Stimulated activated effector memory CD8-positive, alpha-beta T cell treated with anti-CD3 and anti-CD28 coated beads, Interleukin-12 subunit alpha, Interleukin-12 subunit beta, amount 100 ng/mL, for 72 hours (primary cell): ENCODE measurements at regions not wholly inside any gene's neighbourhood (a gene's known extent, or its start where the extent isn't known, plus 50 kb on each side); places are given as distances from the start of the nearest gene placed in this dataset.

Source experiments
- ATAC-seq: fragments of 150-1000 bp; cut with Tn5 transposase; 2 replicates; pipeline ENCODE4 v1.10.0; 2021
- DNase-seq, 2 donors: peaks; one replicate each; pipeline ENCODE4 v3.0.0; 2021 to 2022; ENCODE audit warnings: low spot score in 2 of 2
- H3K27ac Mint-ChIP-seq: one replicate; pipeline ENCODE4 v1.8.0; 2022; ENCODE audit warnings: mild to moderate bottlenecking, mixed read lengths
- H3K36me3 Mint-ChIP-seq: one replicate; pipeline ENCODE4 v1.8.0; 2022; ENCODE audit warnings: mild to moderate bottlenecking, mixed read lengths
- H3K4me1 Mint-ChIP-seq: one replicate; pipeline ENCODE4 v1.8.0; 2022; ENCODE audit warnings: mixed read lengths
- H3K4me3 Mint-ChIP-seq: one replicate; pipeline ENCODE4 v1.8.0; 2022; ENCODE audit warnings: mild to moderate bottlenecking, mixed read lengths
- H3K9me3 Mint-ChIP-seq: one replicate; pipeline ENCODE4 v1.8.0; 2022; ENCODE audit warnings: mixed read lengths

DNA sequence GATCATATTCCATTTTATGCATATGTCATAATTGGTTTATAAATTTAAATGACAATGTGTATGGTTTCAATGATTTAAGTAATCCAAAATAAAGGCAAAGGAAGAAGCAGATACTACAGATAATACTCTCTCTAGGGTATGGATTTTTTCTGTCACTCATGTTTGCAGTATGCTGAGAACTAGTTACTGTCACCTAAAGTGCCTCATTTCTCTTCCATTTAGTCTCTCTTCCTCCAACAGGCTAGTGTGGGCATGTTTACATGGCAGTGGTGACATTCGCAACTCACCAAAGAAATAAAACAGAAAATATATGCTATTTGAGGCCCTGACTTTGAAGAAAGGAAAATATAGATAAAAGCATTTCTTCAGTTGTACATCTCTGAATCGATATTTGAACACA lies 1460.4 kb upstream of the ZEB2 start:
- no peak overlapping the region for H3K4me3 Mint-ChIP-seq
- no peak for ATAC-seq
- peaks cover 3% of the 10 kb centered on the region for H3K9me3 Mint-ChIP-seq
- H3K4me1 Mint-ChIP-seq = no peaks in the 10 kb centered on the region
- no peak for DNase-seq
- no peaks in the 10 kb centered on the region for H3K36me3 Mint-ChIP-seq
- no peak overlapping the region for H3K27ac Mint-ChIP-seq

DNA sequence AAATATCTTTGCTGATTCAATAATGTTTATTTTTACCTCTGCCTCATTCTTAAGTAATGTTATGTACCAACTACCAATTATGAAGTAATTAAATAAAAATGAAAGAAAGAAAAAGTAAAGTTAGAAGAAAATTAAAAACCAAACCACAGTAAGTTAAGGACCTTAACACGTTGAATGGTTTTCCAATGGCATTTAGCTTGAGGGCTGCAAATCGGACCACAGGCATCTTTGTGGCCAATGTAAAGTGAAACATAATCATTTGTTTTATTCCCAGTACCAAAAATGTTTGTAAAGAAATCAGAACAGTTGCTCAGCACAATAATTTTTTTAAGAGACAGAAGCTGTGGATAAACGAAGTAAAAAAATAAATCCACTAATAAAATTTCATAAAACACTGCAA lies 1455.5 kb upstream of the ZEB2 start:
- ATAC-seq = no peak
- no peaks in the 10 kb centered on the region for H3K4me1 Mint-ChIP-seq

DNA sequence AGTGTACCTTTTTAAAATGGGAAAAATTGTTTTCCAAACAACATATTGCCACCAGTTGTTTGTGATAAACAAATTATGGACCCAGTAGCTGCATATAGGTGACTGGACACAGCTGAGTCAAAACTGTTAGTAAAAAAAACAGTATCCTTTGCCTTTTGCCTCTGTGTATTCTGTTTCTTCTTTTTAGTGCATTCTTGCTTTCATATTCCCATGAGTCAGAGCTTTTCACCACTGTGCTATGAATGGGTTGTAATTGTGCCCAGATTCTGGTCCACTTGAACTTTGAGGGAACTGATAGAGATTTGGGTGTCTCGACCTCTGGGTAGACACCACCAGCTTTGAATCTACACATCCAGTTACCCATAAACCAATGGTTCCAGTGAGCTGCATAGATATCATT lies 1441.9 kb upstream of the ZEB2 start:
- DNase-seq = no peak
- no peak for ATAC-seq
- Mint-ChIP-seq H3K27ac (no peak overlapping the region), H3K9me3 (peaks cover 20% of the 10 kb centered on the region), H3K4me1 (no peaks in the 10 kb centered on the region), H3K36me3 (no peaks in the 10 kb centered on the region), H3K4me3 (no peak overlapping the region)

More for the DNA sequence above, 1455.5 kb upstream of the ZEB2 start:
- peaks cover 3% of the 10 kb centered on the region for H3K9me3 Mint-ChIP-seq
- H3K4me3 Mint-ChIP-seq = no peak overlapping the region
- H3K36me3 Mint-ChIP-seq = no peaks in the 10 kb centered on the region
- H3K27ac Mint-ChIP-seq = no peak overlapping the region
- DNase-seq = no peak

DNA sequence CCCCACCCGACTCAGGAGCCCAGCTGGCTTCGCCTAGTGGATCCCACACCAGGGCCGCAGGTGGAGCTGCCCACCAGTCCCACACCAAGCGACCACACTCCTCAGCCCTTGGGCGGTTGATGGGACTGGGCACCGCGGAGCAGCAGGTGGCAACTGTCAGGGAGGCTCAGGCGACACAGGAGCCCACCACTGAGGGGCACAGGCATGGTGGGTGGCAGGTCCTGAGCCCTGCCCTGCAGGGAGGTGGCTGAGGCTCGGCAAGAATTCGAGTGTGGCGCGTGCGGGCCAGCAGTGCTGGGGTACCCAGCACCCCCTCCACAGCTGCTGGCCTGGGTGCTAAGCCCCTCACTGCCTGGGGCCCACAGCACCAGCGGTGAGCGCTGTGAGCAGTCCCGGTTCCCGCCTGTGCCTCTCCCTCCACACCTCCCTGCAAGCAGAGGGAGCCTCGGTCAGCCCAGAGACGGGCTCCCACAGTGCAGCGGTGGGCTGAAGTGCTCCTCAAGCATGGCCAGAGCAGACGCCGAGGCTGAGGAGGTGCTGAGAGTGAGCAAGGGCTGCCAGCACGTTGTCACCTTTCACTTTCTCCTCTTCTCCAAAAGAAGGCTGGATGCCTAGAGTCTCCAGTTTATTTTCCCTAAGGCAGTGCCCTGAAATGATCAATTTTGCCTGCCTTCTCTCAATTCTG lies 1440.7 kb upstream of the ZEB2 start:
- DNase-seq (no peak), ATAC-seq (peak; percentile 21)
- H3K4me1 Mint-ChIP-seq = no peaks in the 10 kb centered on the region
- H3K27ac Mint-ChIP-seq = no peak overlapping the region
- no peak overlapping the region for H3K4me3 Mint-ChIP-seq
- peaks cover 24% of the 10 kb centered on the region for H3K9me3 Mint-ChIP-seq
- no peaks in the 10 kb centered on the region for H3K36me3 Mint-ChIP-seq

DNA sequence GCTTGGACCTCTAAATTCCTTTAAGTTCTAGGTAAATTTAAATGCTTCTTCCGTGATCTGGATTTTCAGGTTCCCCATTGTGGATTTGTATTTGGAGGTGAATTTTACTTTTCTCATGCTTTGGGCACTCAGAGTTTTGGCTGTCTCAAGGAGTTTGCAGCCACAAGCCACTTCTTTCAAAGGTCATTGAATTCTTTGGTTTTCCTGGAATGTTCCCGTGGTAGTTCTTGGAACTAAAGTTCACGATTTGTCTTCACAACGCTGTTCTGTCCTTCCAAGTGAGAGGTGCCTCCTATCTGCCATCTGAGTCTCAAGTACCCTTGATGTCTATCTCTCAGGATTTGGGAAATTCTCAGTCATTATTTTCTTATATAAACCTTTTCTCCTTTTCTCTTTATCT lies 1438.7 kb upstream of the ZEB2 start:
- H3K4me1 Mint-ChIP-seq = no peaks in the 10 kb centered on the region
- no peaks in the 10 kb centered on the region for H3K36me3 Mint-ChIP-seq
- peaks cover 22% of the 10 kb centered on the region for H3K9me3 Mint-ChIP-seq
- H3K27ac Mint-ChIP-seq = no peak overlapping the region
- DNase-seq (no peak), ATAC-seq (no peak)
- H3K4me3 Mint-ChIP-seq = no peak overlapping the region

DNA sequence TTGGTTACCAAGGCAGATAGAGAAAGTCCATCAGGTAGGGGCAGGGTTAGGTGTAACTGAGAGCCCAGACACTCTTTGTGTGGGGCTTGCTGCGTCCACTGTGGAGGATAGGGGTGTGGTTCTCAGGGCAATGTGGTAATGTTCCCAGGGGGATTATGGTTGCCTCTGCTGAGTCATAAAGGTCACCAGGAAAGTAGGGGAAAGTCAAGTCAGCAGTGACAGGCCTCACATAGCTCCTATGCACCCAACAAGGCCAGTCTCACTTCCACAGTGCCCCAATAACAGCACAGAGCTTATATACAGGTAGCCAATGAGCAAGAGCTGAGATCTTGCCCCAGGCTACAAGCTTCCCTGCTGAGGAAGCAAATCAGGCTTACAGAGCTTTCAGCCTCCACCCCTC lies 1438.0 kb upstream of the ZEB2 start:
- ATAC-seq = no peak
- no peaks in the 10 kb centered on the region for H3K4me1 Mint-ChIP-seq
- no peak for DNase-seq
- peaks cover 25% of the 10 kb centered on the region for H3K9me3 Mint-ChIP-seq
- H3K27ac Mint-ChIP-seq = no peak overlapping the region
- no peak overlapping the region for H3K4me3 Mint-ChIP-seq
- H3K36me3 Mint-ChIP-seq = no peaks in the 10 kb centered on the region

DNA sequence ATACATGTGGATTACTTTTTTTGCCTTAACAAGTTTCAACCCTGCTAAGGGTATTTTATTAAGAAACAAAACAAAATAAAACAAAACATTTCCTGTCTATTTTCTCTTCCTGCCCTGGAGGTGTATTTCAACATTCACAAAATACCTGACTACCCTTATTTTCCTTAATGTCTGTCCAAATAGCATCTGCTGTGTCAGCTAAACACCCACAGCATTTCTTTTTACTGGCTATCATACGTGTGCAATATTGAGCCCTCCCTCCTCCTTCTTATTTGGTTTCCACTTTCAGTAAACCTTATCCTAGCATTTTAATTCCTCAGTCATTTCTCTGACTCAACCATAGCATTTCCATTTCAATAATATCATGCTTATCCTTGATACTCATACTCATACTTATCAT lies 1420.0 kb upstream of the ZEB2 start:
- no peak for DNase-seq
- peaks cover 11% of the 10 kb centered on the region for H3K9me3 Mint-ChIP-seq
- H3K36me3 Mint-ChIP-seq = no peaks in the 10 kb centered on the region
- no peak overlapping the region for H3K27ac Mint-ChIP-seq
- H3K4me1 Mint-ChIP-seq = no peaks in the 10 kb centered on the region
- ATAC-seq = no peak
- H3K4me3 Mint-ChIP-seq = no peak overlapping the region

DNA sequence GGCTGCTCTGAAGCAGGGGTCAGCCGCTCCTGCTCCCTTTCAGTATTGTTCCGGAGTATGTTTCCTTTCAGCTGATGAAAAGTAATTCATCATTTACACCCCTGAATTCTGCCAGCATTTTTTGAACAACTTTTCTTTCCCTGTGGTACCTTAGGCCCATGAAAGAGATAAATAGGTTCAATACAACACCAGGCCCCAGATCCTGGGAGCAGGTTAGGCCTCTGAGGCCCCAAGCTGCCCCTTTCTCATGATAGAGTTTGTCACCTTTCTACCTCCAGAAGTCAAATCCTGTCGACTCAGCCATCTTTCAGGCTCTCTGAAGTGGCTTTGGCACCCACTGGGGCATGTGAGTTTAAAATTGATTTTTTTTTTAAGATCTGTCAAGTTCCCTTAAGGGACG lies 1415.1 kb upstream of the ZEB2 start:
- no peak for ATAC-seq
- Mint-ChIP-seq H3K4me3 (no peak overlapping the region), H3K4me1 (no peaks in the 10 kb centered on the region), H3K36me3 (no peaks in the 10 kb centered on the region), H3K27ac (no peak overlapping the region), H3K9me3 (peaks cover 5% of the 10 kb centered on the region)
- no peak for DNase-seq

DNA sequence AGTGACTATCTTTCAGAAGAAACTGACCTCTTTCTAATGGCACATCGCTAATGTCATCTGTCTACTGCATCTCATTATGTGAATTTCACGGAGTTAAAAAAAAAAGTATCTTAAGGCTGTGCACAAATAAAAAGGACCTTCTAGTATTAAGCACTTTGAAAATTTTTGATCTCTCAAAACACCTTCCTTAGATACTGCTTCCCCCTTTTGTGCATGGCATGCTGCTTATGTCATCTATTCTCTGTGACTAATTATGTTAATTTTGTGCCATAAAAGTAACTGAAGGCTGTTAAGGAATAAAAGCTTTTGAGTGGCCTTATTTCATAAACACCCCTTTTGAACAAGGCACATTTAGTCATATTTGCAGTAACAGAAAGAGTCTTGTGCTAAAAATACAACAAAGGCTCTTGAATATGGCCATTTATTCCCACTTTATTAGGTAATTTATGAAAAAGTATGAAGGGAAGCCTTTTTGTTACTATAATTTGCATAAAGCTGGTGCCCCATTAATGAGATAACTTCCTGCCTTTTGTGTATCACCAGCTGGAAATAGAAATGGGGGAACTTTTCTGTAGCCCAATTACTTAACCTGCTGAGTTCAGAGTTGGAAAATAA lies 1412.0 kb upstream of the ZEB2 start:
- H3K4me3 Mint-ChIP-seq = no peak overlapping the region
- no peaks in the 10 kb centered on the region for H3K36me3 Mint-ChIP-seq
- H3K27ac Mint-ChIP-seq = no peak overlapping the region
- no peaks in the 10 kb centered on the region for H3K4me1 Mint-ChIP-seq
- no peaks in the 10 kb centered on the region for H3K9me3 Mint-ChIP-seq
- no peak for ATAC-seq
- no peak for DNase-seq

DNA sequence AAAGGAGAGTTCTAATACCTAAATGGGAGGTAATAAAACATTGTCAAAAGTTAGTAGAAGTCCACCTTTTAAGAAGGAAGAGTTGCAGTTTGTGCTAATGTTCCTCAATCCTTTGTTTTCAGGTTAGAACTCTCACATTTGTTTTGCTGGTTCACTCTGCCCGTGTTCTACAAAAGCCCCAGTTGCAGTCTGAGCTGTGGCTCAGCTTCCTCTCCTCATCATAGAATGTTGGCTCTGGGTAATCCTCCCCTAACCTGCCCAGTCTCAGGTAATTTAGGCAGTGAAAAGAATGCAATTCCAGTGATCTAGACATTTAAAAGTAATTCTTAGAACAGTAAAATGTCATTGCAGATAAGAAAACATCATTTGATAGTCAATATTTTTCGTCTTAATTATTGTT lies 1410.4 kb upstream of the ZEB2 start:
- H3K4me1 Mint-ChIP-seq = no peaks in the 10 kb centered on the region
- ATAC-seq (no peak), DNase-seq (no peak)
- no peaks in the 10 kb centered on the region for H3K9me3 Mint-ChIP-seq
- no peak overlapping the region for H3K27ac Mint-ChIP-seq
- H3K36me3 Mint-ChIP-seq = no peaks in the 10 kb centered on the region
- H3K4me3 Mint-ChIP-seq = no peak overlapping the region

DNA sequence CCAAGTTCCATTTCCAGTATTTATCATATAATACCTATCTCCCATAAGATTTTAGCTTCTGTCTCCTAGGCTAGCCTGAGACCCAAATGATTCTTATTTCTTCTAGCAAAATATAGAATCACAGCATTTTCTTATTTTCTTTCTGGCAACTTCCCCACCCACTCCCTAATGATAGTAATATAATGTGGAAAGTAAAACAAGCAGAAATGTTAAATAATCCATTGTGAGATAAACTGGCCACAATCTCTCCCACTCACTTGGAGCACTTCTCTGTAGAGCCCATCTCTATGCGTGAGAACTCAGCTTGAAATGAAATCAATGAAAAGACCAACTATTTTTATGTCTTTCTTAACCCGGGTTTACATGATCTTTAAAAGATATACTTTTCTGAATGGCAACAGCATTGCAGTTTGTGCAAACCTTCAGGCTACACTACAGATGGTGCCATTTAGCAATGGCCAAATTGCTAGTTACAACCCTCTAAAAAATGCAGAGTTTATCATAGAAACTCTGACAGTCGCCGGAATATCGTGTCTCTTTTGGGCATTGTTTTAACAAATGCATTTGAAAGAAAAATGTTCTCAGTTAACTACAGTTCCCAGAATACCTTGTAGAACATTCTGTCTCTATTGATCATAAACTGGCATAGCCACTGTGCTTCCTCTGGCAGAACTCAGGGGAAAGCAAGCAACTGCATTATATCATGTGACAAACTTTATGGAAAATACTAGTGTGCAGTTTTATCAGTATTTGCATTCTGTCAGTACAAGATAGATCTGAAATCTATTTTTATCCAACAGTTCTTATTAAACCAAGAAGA lies 1407.4 kb upstream of the ZEB2 start:
- ATAC-seq (no peak), DNase-seq (no peak)
- no peaks in the 10 kb centered on the region for H3K36me3 Mint-ChIP-seq
- no peaks in the 10 kb centered on the region for H3K9me3 Mint-ChIP-seq
- no peak overlapping the region for H3K27ac Mint-ChIP-seq
- H3K4me1 Mint-ChIP-seq = no peaks in the 10 kb centered on the region
- no peak overlapping the region for H3K4me3 Mint-ChIP-seq

DNA sequence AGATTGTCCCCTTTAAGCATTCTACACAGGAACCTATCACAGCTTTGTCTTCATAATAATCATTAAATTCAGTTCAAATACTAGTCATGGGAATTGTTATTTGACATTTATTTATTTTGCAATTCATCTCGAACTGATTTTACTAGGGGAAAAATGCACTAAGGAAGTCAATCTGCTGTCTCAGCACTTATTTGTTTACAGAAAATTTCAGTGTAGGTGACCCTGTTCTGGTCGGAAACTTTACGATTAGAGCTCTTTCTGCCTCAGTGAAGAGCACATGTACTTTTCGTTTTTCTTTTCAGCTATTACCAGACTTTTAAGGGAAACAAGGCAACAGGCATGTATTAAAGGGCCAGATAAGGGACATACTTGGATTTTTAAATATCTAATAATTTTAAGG lies 1405.7 kb upstream of the ZEB2 start:
- Mint-ChIP-seq H3K4me1 (no peaks in the 10 kb centered on the region), H3K27ac (no peak overlapping the region), H3K36me3 (no peaks in the 10 kb centered on the region), H3K9me3 (no peaks in the 10 kb centered on the region), H3K4me3 (no peak overlapping the region)
- no peak for DNase-seq
- no peak for ATAC-seq

DNA sequence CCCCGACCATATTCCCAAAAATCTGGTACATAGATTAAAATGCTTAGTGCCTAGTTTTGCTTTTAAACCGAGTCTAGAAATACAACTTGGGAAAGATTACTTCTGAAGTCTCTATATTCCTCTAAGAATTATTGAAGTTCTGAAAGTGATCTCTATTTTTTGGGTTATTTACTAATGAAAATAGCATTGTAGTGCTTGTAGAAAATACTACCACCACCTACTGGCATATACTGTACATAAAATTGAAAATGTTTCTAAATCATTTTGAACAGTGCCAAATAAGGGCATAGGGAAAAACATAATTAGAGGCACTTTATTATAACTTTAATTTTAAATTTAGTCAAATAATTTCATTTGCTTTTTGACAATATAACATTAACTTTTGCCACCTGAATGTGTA lies 1399.6 kb upstream of the ZEB2 start:
- ATAC-seq = no peak
- H3K9me3 Mint-ChIP-seq = peaks cover 2% of the 10 kb centered on the region
- H3K4me3 Mint-ChIP-seq = no peak overlapping the region
- DNase-seq = no peak
- no peak overlapping the region for H3K27ac Mint-ChIP-seq
- H3K36me3 Mint-ChIP-seq = no peaks in the 10 kb centered on the region
- no peaks in the 10 kb centered on the region for H3K4me1 Mint-ChIP-seq

DNA sequence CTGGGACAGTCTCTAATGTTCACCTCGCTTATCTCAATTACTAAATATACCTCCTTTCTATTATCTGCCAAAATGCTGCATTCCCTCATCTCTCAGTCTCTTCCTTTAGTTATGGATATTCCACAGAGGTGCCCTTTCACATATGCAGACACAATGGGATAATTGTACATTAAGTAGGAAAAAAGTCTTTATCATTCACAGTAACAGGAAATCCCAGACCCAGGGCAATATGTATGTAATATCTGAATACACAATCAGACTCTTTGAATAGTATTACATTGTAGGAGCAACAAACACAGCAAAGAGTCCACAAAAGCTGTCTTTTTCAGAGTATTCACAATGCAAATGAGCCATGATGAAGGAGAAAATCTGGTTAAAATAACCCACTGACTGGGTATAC lies 1399.0 kb upstream of the ZEB2 start:
- Mint-ChIP-seq H3K4me3 (no peak overlapping the region), H3K27ac (no peak overlapping the region), H3K36me3 (no peaks in the 10 kb centered on the region), H3K9me3 (peaks cover 2% of the 10 kb centered on the region), H3K4me1 (no peaks in the 10 kb centered on the region)
- no peak for ATAC-seq
- no peak for DNase-seq

DNA sequence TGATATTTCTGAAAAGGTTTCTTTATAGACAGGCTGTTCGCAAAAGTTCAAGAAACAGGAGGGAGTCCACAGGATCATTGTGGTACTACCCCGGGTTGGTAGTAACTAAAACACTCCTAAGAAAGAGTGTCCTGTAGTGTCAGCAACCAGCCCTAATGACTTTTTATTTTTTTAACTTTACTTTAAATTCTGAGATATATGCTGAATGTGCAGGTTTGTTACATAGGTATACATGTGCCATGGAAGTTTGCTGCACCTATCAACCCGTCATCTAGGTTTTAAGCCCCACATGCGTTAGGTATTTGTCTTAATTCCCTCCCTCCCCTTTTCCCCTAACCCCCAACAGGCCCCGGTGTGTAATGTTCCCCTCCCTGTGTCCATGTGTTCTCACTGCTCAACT lies 1396.9 kb upstream of the ZEB2 start:
- Mint-ChIP-seq H3K36me3 (no peaks in the 10 kb centered on the region), H3K27ac (no peak overlapping the region), H3K9me3 (peaks cover 2% of the 10 kb centered on the region), H3K4me1 (no peaks in the 10 kb centered on the region), H3K4me3 (no peak overlapping the region)
- ATAC-seq = no peak
- DNase-seq = no peak

DNA sequence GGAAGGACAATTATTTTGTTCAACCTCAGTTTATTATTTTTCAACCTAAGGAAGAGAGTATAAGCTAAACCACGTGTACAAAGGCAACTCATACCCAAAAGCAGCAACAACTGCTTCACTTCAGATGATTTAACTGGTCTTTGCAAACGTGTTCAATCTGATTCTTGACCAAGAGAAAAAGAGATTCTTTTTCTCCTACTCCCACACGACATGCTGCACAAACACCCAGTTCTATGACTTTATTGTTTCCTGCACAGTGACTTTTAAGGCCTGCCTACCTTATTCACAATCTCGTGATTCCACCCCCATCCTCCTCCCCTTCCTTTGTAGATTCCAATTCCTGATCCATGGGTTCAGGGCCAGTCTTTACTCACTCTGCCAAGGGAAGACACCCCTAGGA lies 1394.8 kb upstream of the ZEB2 start:
- H3K27ac Mint-ChIP-seq = no peak overlapping the region
- no peak for DNase-seq
- H3K4me3 Mint-ChIP-seq = no peak overlapping the region
- H3K9me3 Mint-ChIP-seq = peaks cover 2% of the 10 kb centered on the region
- ATAC-seq = no peak
- no peaks in the 10 kb centered on the region for H3K36me3 Mint-ChIP-seq
- H3K4me1 Mint-ChIP-seq = no peaks in the 10 kb centered on the region
